H1 (cell line): ENCODE measurements at regions not wholly inside any gene's neighbourhood (a gene's known extent, or its start where the extent isn't known, plus 50 kb on each side); places are given as distances from the start of the nearest gene placed in this dataset.

Source experiments
- CTCF ChIA-PET: fragments of 300-600 bp; sonication (Branson Sonifier 250); formaldehyde crosslinking; loops from one replicate; lab custom pipeline; 2021; ENCODE audit not compliant: partially characterized antibody; lab: Charles Lee
- POLR2A ChIA-PET: fragments of 300-600 bp; sonication (Branson Sonifier 250); formaldehyde crosslinking; loops from one replicate; lab custom pipeline; 2021; ENCODE audit warnings: inconsistent platforms; ENCODE audit not compliant: partially characterized antibody; lab: Charles Lee
- DNase-seq, 2 experiments: peaks; one replicate each; pipeline versions ENCODE4 v3.0.0 to v3.0.0-alpha.2; 2010 to 2022; ENCODE audit warnings: low spot score in 2 of 2, low read depth in 1 of 2, mixed read lengths in 1 of 2
- FAIRE-seq: peaks from 2 replicates; lab custom pipeline; 2011; peaks lifted over from hg19 to GRCh38; lab: Jason Lieb, UNC
- H2AFZ ChIP-seq: 2 replicates; pipeline ENCODE4 v1.8.1; 2012; ENCODE audit warnings: low read length, inconsistent platforms
- H2AK5ac ChIP-seq: 2 replicates; pipeline ENCODE4 v1.6.1; 2013; ENCODE audit warnings: low read depth, low read length
- H2BK120ac ChIP-seq: replicated peaks from 2 replicates; pipeline ENCODE3; 2013; ENCODE audit warnings: low read depth, low read length, inconsistent platforms
- H2BK12ac ChIP-seq: 2 replicates; pipeline ENCODE4 v1.6.1; 2013; ENCODE audit warnings: low read depth, low read length
- H2BK15ac ChIP-seq: 2 replicates; pipeline ENCODE4 v1.6.1; 2013; ENCODE audit warnings: low read length
- H2BK20ac ChIP-seq: 2 replicates; pipeline ENCODE4 v1.6.1; 2013; ENCODE audit warnings: low read length
- H2BK5ac ChIP-seq: 2 replicates; pipeline ENCODE4 v1.6.1; 2013; ENCODE audit warnings: low read depth, low read length
- H3K14ac ChIP-seq: 2 replicates; pipeline ENCODE4 v1.6.1; 2013; ENCODE audit warnings: inconsistent platforms; ENCODE audit not compliant: insufficient read length
- H3K18ac ChIP-seq: 2 replicates; pipeline ENCODE4 v1.6.1; 2013; ENCODE audit warnings: low read length; ENCODE audit errors: extremely low read depth
- H3K23ac ChIP-seq: 2 replicates; pipeline ENCODE4 v1.6.1; 2013; ENCODE audit warnings: inconsistent platforms; ENCODE audit not compliant: insufficient read length
- H3K23me2 ChIP-seq: 2 replicates; pipeline ENCODE4 v1.6.1; 2013; ENCODE audit warnings: low read depth, low read length
- H3K27ac ChIP-seq: 2 replicates; pipeline ENCODE4 v1.6.1; 2011; ENCODE audit warnings: low read depth, low read length, inconsistent platforms
- H3K27me3 ChIP-seq, 4 experiments: replicated peaks in 1 of 4; 1 replicate in 1 of 4; 2 replicates in 3 of 4; pipeline versions ENCODE4 v1.6.1 to v1.8.1; 2011 to 2013; ENCODE audit warnings: low read length in 3 of 4, mild to moderate bottlenecking in 3 of 4, inconsistent platforms in 2 of 4, mixed read lengths in 2 of 4, moderate library complexity in 1 of 4; ENCODE audit not compliant: control insufficient read depth in 3 of 4, insufficient read depth in 3 of 4; ENCODE audit errors: extremely low read depth in 1 of 4
- H3K36me3 ChIP-seq, 4 experiments: 2 replicates each; pipeline versions ENCODE4 v1.6.1 to v1.8.1; 2011 to 2013; ENCODE audit warnings: mild to moderate bottlenecking in 4 of 4, low read length in 3 of 4, moderate library complexity in 2 of 4, control low read depth in 1 of 4, inconsistent platforms in 1 of 4; ENCODE audit not compliant: insufficient read depth in 4 of 4, control insufficient read depth in 2 of 4
- H3K4ac ChIP-seq: replicated peaks from 2 replicates; pipeline ENCODE3; 2013; ENCODE audit warnings: low read length, low read depth, mixed read lengths, inconsistent platforms; ENCODE audit not compliant: insufficient read length
- H3K4me1 ChIP-seq, 4 experiments: replicated peaks in 1 of 4; 1 replicate in 1 of 4; 2 replicates in 3 of 4; pipeline versions ENCODE4 v1.6.1 to v1.8.1; 2011 to 2013; ENCODE audit warnings: low read length in 3 of 4, inconsistent platforms in 2 of 4, mixed read lengths in 1 of 4; ENCODE audit not compliant: insufficient read depth in 4 of 4, control insufficient read depth in 3 of 4
- H3K4me2 ChIP-seq, 2 experiments: 2 replicates each; pipeline versions ENCODE4 v1.6.1 to v1.8.1; 2011 to 2013; ENCODE audit warnings: low read depth in 2 of 2, low read length in 2 of 2, control low read depth in 1 of 2, inconsistent platforms in 1 of 2, mild to moderate bottlenecking in 1 of 2; ENCODE audit not compliant: insufficient read depth in 1 of 2
- H3K4me3 ChIP-seq, 4 experiments: fragments of 200-600, 300-600 bp in 1 of 4; sonication (generic), shearing (Covaris generic), sonication (Bioruptor Twin) in 1 of 4; 2 replicates each; pipeline versions ENCODE4 v1.5.1 to v1.8.1; 2011 to 2016; ENCODE audit warnings: low read length in 4 of 4, low read depth in 3 of 4, control low read depth in 2 of 4, inconsistent platforms in 2 of 4, mild to moderate bottlenecking in 2 of 4, mixed read lengths in 1 of 4, moderate library complexity in 1 of 4; ENCODE audit not compliant: insufficient read depth in 2 of 4; ENCODE audit errors: extremely low read depth in 1 of 4
- H3K56ac ChIP-seq: replicated peaks from 2 replicates; pipeline ENCODE3; 2013; ENCODE audit warnings: low read depth, mild to moderate bottlenecking, mixed read lengths, low read length, inconsistent platforms; ENCODE audit not compliant: insufficient read length
- H3K79me1 ChIP-seq: 2 replicates; pipeline ENCODE4 v1.6.1; 2013; ENCODE audit warnings: low read depth, low read length, control low read depth
- H3K79me2 ChIP-seq, 2 experiments: 2 replicates each; pipeline versions ENCODE4 v1.6.1 to v1.8.1; 2012 to 2013; ENCODE audit warnings: low read length in 2 of 2, mild to moderate bottlenecking in 2 of 2, inconsistent platforms in 1 of 2; ENCODE audit not compliant: insufficient read depth in 2 of 2, control insufficient read depth in 1 of 2
- H3K9ac ChIP-seq, 4 experiments: replicated peaks in 1 of 4; 1 replicate in 1 of 4; 2 replicates in 3 of 4; pipeline versions ENCODE4 v1.6.1 to v1.8.1; 2011 to 2013; ENCODE audit warnings: low read depth in 3 of 4, low read length in 3 of 4, control low read depth in 2 of 4, mild to moderate bottlenecking in 2 of 4, moderate library complexity in 2 of 4, inconsistent platforms in 1 of 4; ENCODE audit errors: extremely low read depth in 1 of 4
- H3K9me3 ChIP-seq, 2 experiments: 2 replicates each; pipeline versions ENCODE4 v1.6.1 to v1.8.1; 2012 to 2013; ENCODE audit warnings: mild to moderate bottlenecking in 2 of 2, moderate library complexity in 2 of 2, control low read depth in 1 of 2, inconsistent platforms in 1 of 2, low read depth in 1 of 2, low read length in 1 of 2, mixed read lengths in 1 of 2; ENCODE audit not compliant: insufficient read depth in 2 of 2
- H4K20me1 ChIP-seq, 2 experiments: replicated peaks in 1 of 2; 2 replicates each; pipeline versions ENCODE3 to v1.8.1; 2011 to 2013; ENCODE audit warnings: inconsistent platforms in 2 of 2, low read length in 2 of 2, mild to moderate bottlenecking in 1 of 2; ENCODE audit not compliant: insufficient read depth in 2 of 2, control insufficient read depth in 1 of 2
- H4K5ac ChIP-seq: 2 replicates; pipeline ENCODE4 v1.6.1; 2013; ENCODE audit warnings: low read length, low read depth, mixed read lengths, inconsistent platforms; ENCODE audit not compliant: insufficient read length
- H4K8ac ChIP-seq: 2 replicates; pipeline ENCODE4 v1.8.0; 2013; ENCODE audit warnings: mild to moderate bottlenecking, moderate library complexity, low read length, inconsistent platforms; ENCODE audit not compliant: insufficient read depth; ENCODE audit errors: extremely low read depth
- H4K91ac ChIP-seq: replicated peaks from 2 replicates; pipeline ENCODE3; 2013; ENCODE audit warnings: low read length, mixed read lengths, inconsistent platforms; ENCODE audit not compliant: insufficient read length
- BACH1 ChIP-seq: IDR thresholded peaks from 2 replicates; pipeline ENCODE4 v1.6.1; 2012; ENCODE audit warnings: low read length, improper control_type of control experiment
- CHD1 ChIP-seq: IDR thresholded peaks from 2 replicates; pipeline ENCODE4 v1.6.1; 2012; ENCODE audit warnings: low read depth, low read length, improper control_type of control experiment
- EZH2 ChIP-seq: fragments of 200-600 bp; sonication (generic); IDR thresholded peaks from 2 replicates; pipeline ENCODE4 v1.7.1; 2012; ENCODE audit warnings: low read depth, mild to moderate bottlenecking, moderate library complexity, low read length, inconsistent platforms; ENCODE audit not compliant: severe bottlenecking
- FOSL1 ChIP-seq: IDR thresholded peaks from 2 replicates; pipeline ENCODE4 v1.6.1; 2011; ENCODE audit warnings: mild to moderate bottlenecking, low read depth, low read length, moderate library complexity; ENCODE audit not compliant: insufficient read depth
- JUND ChIP-seq: IDR thresholded peaks from 2 replicates; pipeline ENCODE4 v1.6.1; 2011; ENCODE audit warnings: mild to moderate bottlenecking, improper control_type of control experiment, low read length
- KDM1A ChIP-seq: fragments of 200-600, 300-600 bp; sonication (generic); IDR thresholded peaks from 2 replicates; pipeline ENCODE4 v1.7.1; 2016; ENCODE audit warnings: mild to moderate bottlenecking, low read length, borderline replicate concordance
- KDM4A ChIP-seq: IDR thresholded peaks from one replicate; pipeline ENCODE4 v1.7.1; 2012; ENCODE audit warnings: low read depth, mild to moderate bottlenecking, moderate library complexity, low read length, inconsistent platforms; ENCODE audit not compliant: severe bottlenecking
- PHF8 ChIP-seq: fragments of 200-600 bp; sonication (generic); conservative IDR thresholded peaks from 2 replicates; pipeline ENCODE4 v1.7.1; 2012; ENCODE audit warnings: low read depth, mild to moderate bottlenecking, inconsistent platforms, low read length, moderate library complexity
- RAD21 ChIP-seq, 2 experiments: IDR thresholded peaks in 1 of 2; conservative IDR thresholded peaks in 1 of 2; 2 replicates each; pipeline ENCODE4 v1.6.1; 2011; ENCODE audit warnings: low read depth in 2 of 2, low read length in 2 of 2, improper control_type of control experiment in 1 of 2, inconsistent platforms in 1 of 2, mild to moderate bottlenecking in 1 of 2, moderate library complexity in 1 of 2
- TAF1 ChIP-seq: IDR thresholded peaks from 2 replicates; pipeline ENCODE4 v1.6.1; 2011; ENCODE audit warnings: mild to moderate bottlenecking, low read depth, low read length
- ZNF274 ChIP-seq: IDR thresholded peaks from 2 replicates; pipeline ENCODE4 v1.7.0; 2012; ENCODE audit warnings: low read length, borderline replicate concordance; ENCODE audit errors: extremely low read depth
- WGBS, 2 experiments: shearing (Covaris generic) in 1 of 2; methylation state at CpG; one replicate each; pipeline versions ENCODE4 v1.1.6 to v1.1.7; 2013 to 2015; ENCODE audit warnings: low lambda C conversion rate in 2 of 2, mixed read lengths in 2 of 2, inconsistent platforms in 1 of 2, low coverage in 1 of 2, missing lambda C conversion rate in 1 of 2; ENCODE audit not compliant: insufficient replicate concordance in 2 of 2, insufficient coverage in 1 of 2, insufficient read length in 1 of 2; ENCODE audit errors: extremely low coverage in 1 of 2, missing lambda C conversion rate in 1 of 2; 5-methylcytosine and 5-hydroxymethylcytosine counted together
- TF ChIP-seq, protein P1 (sequence below), 3 experiments: IDR thresholded peaks; 1 replicate in 2 of 3; 2 replicates in 1 of 3; pipeline versions ENCODE4 v1.5.1 to v1.6.1; 2011; ENCODE audit warnings: low read length in 3 of 3, mild to moderate bottlenecking in 3 of 3, inconsistent platforms in 2 of 3, low read depth in 1 of 3, moderate library complexity in 1 of 3; ENCODE audit not compliant: insufficient read depth in 1 of 3; ENCODE audit errors: control extremely low read depth in 1 of 3

DNA sequence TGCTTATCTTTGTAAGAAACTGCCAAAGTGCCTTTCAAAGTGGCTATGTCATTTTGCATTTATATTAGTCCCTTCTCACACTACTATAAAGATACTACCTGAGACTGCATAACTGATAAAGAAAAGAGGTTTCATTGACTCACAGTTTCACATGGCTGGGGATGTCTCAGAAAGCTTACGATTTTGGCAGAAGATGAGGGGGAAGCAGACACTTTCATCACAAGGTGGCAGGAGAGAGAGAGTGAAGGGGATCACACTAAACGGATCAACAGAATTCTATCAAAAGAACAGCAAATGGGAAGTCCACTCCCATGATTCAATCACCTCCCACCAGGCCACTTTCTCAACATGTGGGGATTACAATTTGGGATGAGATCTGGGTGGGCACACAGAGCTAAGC lies 1352.0 kb upstream of the B3GALT2 start:
- CTCF ChIA-PET: interaction anchor here (0.7 kb wide), 1 partner anchor 23 kb away, joined by 3 read pairs; no protein-coding TSS in a partner anchor
- Histone ChIP-seq H3K9ac (no peak overlapping the region), H4K5ac (no peak overlapping the region), H3K27ac (no peak overlapping the region), H3K56ac (no peak overlapping the region), H3K79me1 (no peaks in the 10 kb centered on the region), H3K18ac (no peak overlapping the region), H3K79me2 (no peaks in the 10 kb centered on the region), H3K27me3 (no peaks in the 10 kb centered on the region), H4K91ac (no peak overlapping the region), H2AFZ (no peak overlapping the region), H4K20me1 (no peaks in the 10 kb centered on the region), H3K4me3 (no peak overlapping the region), H2BK20ac (no peak overlapping the region), H3K36me3 (no peaks in the 10 kb centered on the region; a peak in 1 of 8 replicates), H4K8ac (no peak overlapping the region), H3K9me3 (no peaks in the 10 kb centered on the region), H3K4me1 (peaks cover 0 to 8% (median 2%) of the 10 kb centered on the region in 4 experiments; a peak in 4 of 7 replicates), H3K14ac (no peak overlapping the region), H3K4me2 (no peak overlapping the region), H2BK12ac (no peak overlapping the region), H2BK5ac (no peak overlapping the region), H3K23ac (no peak overlapping the region), H2BK120ac (no peak overlapping the region), H3K23me2 (no peaks in the 10 kb centered on the region), H2AK5ac (no peak overlapping the region), H3K4ac (no peak overlapping the region), H2BK15ac (no peak overlapping the region)
- POLR2A ChIA-PET: no interaction called here
- WGBS, 2 experiments: 48% methylated on average over 2 of the region's 2 CpGs; no CpG with 5 or more reads in 1 of the 2 experiments
- DNase-seq: no peak
- no peak for FAIRE-seq
- TF ChIP-seq CHD1: no peak
- TF ChIP-seq JUND: no peak
- peak; percentile 39 to 50 for TF ChIP-seq RAD21 (IDR thresholded peaks at IDR 0.05 in 1 of 2, conservative IDR thresholded peaks at IDR 0.05 in 1 of 2; ENCODE audit: low read depth in 2 of 2, low read length in 2 of 2)
- no peak for TF ChIP-seq KDM1A
- TF ChIP-seq ZNF274: no peak
- no peak for TF ChIP-seq PHF8
- TF ChIP-seq TAF1: no peak
- no peak for TF ChIP-seq BACH1
- TF ChIP-seq, protein P1, sequence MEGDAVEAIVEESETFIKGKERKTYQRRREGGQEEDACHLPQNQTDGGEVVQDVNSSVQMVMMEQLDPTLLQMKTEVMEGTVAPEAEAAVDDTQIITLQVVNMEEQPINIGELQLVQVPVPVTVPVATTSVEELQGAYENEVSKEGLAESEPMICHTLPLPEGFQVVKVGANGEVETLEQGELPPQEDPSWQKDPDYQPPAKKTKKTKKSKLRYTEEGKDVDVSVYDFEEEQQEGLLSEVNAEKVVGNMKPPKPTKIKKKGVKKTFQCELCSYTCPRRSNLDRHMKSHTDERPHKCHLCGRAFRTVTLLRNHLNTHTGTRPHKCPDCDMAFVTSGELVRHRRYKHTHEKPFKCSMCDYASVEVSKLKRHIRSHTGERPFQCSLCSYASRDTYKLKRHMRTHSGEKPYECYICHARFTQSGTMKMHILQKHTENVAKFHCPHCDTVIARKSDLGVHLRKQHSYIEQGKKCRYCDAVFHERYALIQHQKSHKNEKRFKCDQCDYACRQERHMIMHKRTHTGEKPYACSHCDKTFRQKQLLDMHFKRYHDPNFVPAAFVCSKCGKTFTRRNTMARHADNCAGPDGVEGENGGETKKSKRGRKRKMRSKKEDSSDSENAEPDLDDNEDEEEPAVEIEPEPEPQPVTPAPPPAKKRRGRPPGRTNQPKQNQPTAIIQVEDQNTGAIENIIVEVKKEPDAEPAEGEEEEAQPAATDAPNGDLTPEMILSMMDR (IDR thresholded peaks at IDR 0.05; ENCODE audit: control extremely low read depth in 1 of 3, insufficient read depth in 1 of 3, low read depth in 1 of 3, low read length in 3 of 3): peak in 1 of 3 experiments; percentile 41; a peak in 1 of 4 replicates
- TF ChIP-seq KDM4A: no peak
- no peak for TF ChIP-seq FOSL1
- TF ChIP-seq EZH2: no peak
